ENCODE measurements at regions not wholly inside any gene's neighbourhood (a gene's known extent, or its start where the extent isn't known, plus 50 kb on each side); places are given as distances from the start of the nearest gene placed in this dataset.
A peak's percentile ranks its signal among the peaks of the same experiment; 100 is the strongest.

DNA sequence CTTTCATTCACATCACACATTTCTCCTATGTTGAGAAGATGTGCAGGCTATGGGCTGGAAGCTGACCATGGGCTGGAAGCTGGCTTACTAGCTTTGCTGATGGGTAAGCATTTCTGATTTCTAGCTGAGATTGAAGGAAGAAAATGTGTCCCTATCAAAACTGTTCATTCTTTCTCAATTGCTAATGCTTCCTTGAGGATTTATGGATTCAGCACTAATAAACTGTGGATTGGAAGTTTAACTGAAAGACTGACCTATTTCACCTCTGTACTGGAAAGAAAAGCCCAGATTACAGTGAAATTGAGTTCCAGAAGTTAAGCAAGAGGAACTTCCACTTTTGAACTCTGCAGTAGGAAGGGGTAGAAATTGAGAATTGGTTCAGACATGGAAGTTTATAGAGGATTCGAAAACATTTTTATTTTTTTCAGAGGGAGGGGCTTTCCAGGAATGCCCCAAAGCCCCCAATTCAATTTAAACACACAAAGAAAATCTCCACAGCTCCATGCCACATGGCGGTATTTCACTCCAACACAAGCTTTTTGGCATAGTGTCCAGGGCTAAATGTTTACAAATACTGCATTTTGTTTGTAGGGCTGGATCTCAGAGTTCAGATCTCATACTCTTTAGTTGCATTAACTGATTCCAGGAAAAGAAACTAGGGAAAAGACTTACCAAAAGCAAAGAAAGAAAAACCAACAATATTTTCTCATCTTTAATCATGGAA, 61.2 kb upstream of the ARGLU1 start:
- FAIRE-seq: no peak
- DNase-seq (ENCODE audit: insufficient read length, low spot score): no peak

DNA sequence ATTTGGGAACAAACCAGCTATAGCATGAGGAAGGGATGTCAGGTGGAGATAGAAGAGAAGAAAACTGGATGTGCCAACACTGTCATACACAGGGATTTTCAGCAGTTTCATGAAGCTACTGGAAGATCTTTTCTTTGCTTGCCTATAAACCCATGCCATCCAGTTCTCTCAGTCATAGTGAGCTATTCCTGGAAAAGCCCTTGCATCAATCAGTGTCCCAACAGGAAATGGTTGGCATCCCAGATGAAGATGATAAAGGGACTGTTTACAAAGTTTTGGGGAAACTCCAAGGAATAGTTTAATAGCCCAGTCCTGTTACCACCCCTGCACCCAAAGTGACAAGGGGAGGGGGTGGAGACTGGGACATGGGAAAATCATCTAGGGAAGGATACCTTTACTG, 58.5 kb upstream of the ARGLU1 start:
- DNase-seq (ENCODE audit: insufficient read length, low spot score) (no peak), FAIRE-seq (no peak)

DNA sequence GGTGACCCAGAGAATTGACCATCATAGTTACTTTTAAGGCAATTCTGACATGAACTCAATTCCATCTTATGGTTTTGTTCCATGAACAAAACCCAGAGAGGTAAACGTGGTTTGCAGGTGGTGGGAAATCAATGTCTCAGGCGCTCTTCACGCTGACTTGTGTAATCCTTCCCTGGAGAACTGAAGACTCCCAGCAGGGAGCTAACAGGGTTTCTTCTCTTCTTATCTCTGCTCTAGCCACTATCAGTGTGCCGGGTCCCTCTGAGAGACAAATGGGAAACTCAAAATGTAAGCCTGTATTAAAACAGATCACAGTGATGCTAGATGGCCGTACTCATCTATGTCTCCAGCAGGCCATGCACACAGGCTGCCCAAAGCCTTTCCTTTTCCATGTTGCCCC, 57.6 kb upstream of the ARGLU1 start:
- no peak for FAIRE-seq
- no peak for DNase-seq (ENCODE audit: insufficient read length, low spot score)

DNA sequence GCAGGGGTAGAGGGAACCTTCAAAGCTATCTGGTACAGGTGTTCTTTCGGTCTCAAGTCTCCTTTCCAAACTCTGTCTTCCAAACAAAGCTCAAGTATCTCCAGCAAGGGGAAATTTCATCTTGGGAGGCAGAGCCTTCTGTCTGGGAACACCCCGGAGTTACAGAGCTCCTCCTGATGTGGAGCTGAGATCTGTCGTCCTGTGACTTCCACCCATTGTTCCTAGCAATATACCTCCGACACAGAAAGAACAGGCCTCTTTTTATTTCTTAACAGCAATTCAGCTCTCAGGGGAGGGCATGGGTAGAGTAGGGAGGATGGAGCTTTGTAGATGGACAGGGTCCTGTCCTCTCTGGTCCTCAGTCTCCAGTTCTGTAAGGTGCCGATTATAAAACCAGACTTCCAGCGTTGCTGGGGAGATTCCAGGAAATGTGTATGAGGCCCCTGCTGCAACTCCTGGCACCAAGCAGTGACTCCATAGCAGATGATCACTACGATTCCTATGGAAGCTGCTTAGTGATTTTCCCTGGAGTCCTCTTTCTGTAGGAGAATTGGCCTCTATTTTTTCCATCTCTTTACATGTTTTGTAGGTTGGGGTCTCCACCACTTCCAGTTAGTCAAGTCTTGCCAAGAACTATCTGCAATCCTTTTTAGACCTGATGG, 56.0 kb upstream of the ARGLU1 start:
- FAIRE-seq (no peak), DNase-seq (ENCODE audit: insufficient read length, low spot score) (no peak)

DNA sequence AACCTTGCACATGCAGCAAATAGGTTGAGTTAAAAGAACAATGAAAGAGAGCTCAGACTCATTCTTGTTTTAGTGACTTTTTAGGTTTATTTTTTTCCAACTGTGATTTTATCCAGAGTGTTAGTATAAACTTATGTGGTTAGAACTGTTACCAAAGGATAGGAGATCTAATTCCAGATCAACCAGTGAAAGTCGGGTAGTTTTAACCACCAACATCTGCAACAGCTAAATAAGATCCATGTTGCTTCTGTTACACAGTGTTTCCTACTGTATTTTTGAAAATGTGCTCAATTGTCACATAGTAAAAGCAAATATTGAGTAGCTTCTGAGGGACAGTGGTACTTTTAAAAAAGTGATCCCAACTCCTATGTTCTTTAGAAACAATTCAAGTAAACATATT, 53.9 kb upstream of the ARGLU1 start:
- no peak for FAIRE-seq

DNA sequence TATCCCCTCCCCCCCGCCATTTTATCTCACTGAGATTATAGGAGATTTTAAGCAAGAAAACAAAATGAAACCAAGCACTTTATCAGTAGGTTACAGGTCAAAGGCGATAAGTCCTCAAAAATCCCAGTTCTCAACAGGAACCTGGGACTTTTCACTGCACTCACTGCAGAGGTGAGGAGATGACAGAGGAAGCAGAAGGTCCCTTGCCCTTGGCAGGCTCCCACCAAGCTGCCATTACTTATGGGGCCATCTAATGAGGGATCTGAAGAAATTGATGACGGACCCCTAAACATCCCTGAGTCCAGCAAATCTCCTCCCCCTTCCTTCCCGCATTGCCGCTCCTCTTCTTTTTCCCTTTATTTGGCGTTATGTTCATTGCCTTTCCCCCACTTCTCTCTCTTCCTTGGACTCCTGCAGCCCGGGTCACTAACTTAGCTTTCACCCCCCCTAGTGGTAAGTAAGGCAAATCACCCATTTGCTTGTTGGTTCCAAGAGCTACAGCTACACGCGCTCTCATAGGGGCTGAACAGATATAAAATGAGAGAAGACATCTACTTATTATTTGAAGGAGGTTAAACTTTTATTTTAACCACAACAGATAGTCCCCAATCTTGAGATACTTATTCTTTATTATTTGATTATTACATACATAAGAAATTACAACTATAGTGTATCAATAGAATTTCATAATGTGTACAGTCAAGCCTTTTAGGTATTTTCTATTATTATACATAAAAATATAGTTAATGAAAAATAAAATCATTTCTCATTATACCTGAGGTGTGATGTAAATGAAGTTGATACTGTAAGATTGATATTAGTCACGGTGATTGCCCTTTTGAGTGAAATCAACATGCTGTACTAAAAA, 52.0 kb upstream of the ARGLU1 start:
- peak; percentile 82 for FAIRE-seq
- DNase-seq (ENCODE audit: insufficient read length, low spot score): peak; percentile 33

More for the DNA sequence above, 53.9 kb upstream of the ARGLU1 start:
- DNase-seq (ENCODE audit: insufficient read length, low spot score): no peak

Data from GM19239 (cell line).